ENCODE measurements at regions not wholly inside any gene's neighbourhood (a gene's known extent, or its start where the extent isn't known, plus 50 kb on each side); places are given as distances from the start of the nearest gene placed in this dataset.

GRCh38 chr9:549455-549997 lies 292.0 kb upstream of the DMRT1 start:
- intact Hi-C loops (cut with micrococcal nuclease) (no loop called here), dilution Hi-C loops (cut with MboI; ENCODE audit: extremely low pct_ligation_motif_present, low sequenced_read_pairs) (no loop called here)
- no peak overlapping the region for H3K4me3 ChIP-seq (replicated peaks in 1 of 3; ENCODE audit: insufficient read depth in 1 of 3, low read depth in 1 of 3, low read length in 3 of 3)
- CTCF ChIA-PET = interaction anchor here (1.1 to 1.3 kb wide), 2 partner anchors 10 to 11 kb away, joined by 3 read pairs; no protein-coding TSS in a partner anchor
- H3K4me1 ChIP-seq (ENCODE audit: control insufficient read depth, extremely low read depth, insufficient read depth, low read length) = no peaks in the 10 kb centered on the region
- no peaks in the 10 kb centered on the region for H3K9me1 ChIP-seq (replicated peaks; ENCODE audit: control insufficient read depth, extremely low read depth, insufficient read depth, low read length)
- H3K9me3 ChIP-seq (replicated peaks; ENCODE audit: control insufficient read depth, insufficient read depth, low read length) = no peaks in the 10 kb centered on the region
- H3K27ac ChIP-seq (ENCODE audit: insufficient read depth, low read depth, low read length) = no peak overlapping the region
- no peak for DNase-seq (ENCODE audit: low read depth, low spot score)
- H4K20me1 ChIP-seq (replicated peaks; ENCODE audit: control insufficient read depth, extremely low read depth, insufficient read depth, low read length) = no peaks in the 10 kb centered on the region
- H3K9ac ChIP-seq (replicated peaks; ENCODE audit: extremely low read depth, insufficient read depth, low read length) = no peak overlapping the region
- no peaks in the 10 kb centered on the region for H3K27me3 ChIP-seq (ENCODE audit: control insufficient read depth in 2 of 2, insufficient read depth in 2 of 2, low read length in 2 of 2)
- POLR2A ChIA-PET = no interaction called here
- H2AFZ ChIP-seq (ENCODE audit: low read depth, low read length) = no peak overlapping the region
- H3K4me2 ChIP-seq (ENCODE audit: insufficient read depth, low read length) = no peak overlapping the region
- no TSS peak for BruUV-seq (replicated peaks)
- FAIRE-seq = no peak
- TF ChIP-seq MYC (IDR thresholded peaks at IDR 0.05; ENCODE audit: low read depth, low read length) = no peak
- no peak for TF ChIP-seq JUN (IDR thresholded peaks at IDR 0.05; ENCODE audit: borderline replicate concordance, insufficient read depth, insufficient read length, low read depth)
- TF ChIP-seq POLR2A (IDR thresholded peaks at IDR 0.05; ENCODE audit: low read depth, low read length) = no peak
- TF ChIP-seq POLR2AphosphoS5 (IDR thresholded peaks at IDR 0.05; ENCODE audit: insufficient read depth, low read depth, low read length) = no peak
- TF ChIP-seq GATA2 (IDR thresholded peaks at IDR 0.05; ENCODE audit: insufficient read depth, insufficient read length, low read depth, low read length) = no peak
- TF ChIP-seq EZH2 (IDR thresholded peaks at IDR 0.05; ENCODE audit: borderline replicate concordance, low read depth, low read length, severe bottlenecking) = no peak
- TF ChIP-seq CTCF (IDR thresholded peaks at IDR 0.05; ENCODE audit: extremely low read depth in 1 of 2, insufficient read depth in 1 of 2, low read depth in 1 of 2, low read length in 2 of 2) = no peak
- TF ChIP-seq MAX (IDR thresholded peaks at IDR 0.05; ENCODE audit: insufficient read depth, insufficient read length) = no peak
- no peak for TF ChIP-seq FOS (IDR thresholded peaks at IDR 0.05; ENCODE audit: borderline replicate concordance, insufficient read depth, low read length)
- H3K79me2 ChIP-seq (ENCODE audit: control insufficient read depth, insufficient read depth, low read length) = no peaks in the 10 kb centered on the region
- no peaks in the 10 kb centered on the region for H3K36me3 ChIP-seq (ENCODE audit: control insufficient read depth in 2 of 2, extremely low read depth in 1 of 2, insufficient read depth in 2 of 2, low read length in 2 of 2)

Measured in endothelial cell of umbilical vein (primary cell).